ENCODE measurements at regions not wholly inside any gene's neighbourhood (a gene's known extent, or its start where the extent isn't known, plus 50 kb on each side); places are given as distances from the start of the nearest gene placed in this dataset.

DNA sequence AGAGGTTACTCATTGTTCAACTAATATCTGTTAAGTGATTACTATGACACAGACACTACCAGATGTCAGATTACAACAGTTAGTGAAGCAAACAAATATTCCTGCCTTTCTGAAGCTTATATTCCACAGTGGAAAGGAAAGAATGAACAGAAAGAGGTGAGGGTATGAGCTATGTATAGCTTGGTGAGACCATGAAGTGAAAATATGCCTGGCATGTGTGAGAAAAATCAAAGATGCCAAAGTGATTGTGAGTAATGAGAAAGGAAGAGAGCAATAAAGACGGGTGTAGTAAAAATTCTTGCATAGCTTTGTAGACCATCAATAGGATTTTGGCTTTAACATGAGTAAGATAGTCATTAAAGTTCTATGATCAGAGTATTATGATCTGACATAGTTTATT is 734.5 kb upstream of the NUDT12 start:
- no peak for DNase-seq (ENCODE audit: low spot score)
- Histone ChIP-seq H3K27ac (ENCODE audit: low read depth in 1 of 2, low read length in 2 of 2) (no peak overlapping the region), H3K27me3 (ENCODE audit: control insufficient read depth in 4 of 4, insufficient read depth in 4 of 4, low read length in 3 of 4) (no peaks in the 10 kb centered on the region), H3K4me3 (ENCODE audit: low read depth in 1 of 3, low read length in 3 of 3) (no peak overlapping the region), H3K9ac (ENCODE audit: low read depth in 1 of 2, low read length in 2 of 2) (no peak overlapping the region), H3K36me3 (ENCODE audit: control insufficient read depth in 4 of 4, insufficient read depth in 3 of 4, low read depth in 1 of 4, low read length in 3 of 4) (no peaks in the 10 kb centered on the region), H3K4me1 (ENCODE audit: control insufficient read depth in 4 of 4, insufficient read depth in 4 of 4, low read length in 3 of 4) (no peaks in the 10 kb centered on the region), H3K9me3 (ENCODE audit: control insufficient read depth in 4 of 4, low read length in 3 of 4) (no peaks in the 10 kb centered on the region)
- TF ChIP-seq, protein P1, sequence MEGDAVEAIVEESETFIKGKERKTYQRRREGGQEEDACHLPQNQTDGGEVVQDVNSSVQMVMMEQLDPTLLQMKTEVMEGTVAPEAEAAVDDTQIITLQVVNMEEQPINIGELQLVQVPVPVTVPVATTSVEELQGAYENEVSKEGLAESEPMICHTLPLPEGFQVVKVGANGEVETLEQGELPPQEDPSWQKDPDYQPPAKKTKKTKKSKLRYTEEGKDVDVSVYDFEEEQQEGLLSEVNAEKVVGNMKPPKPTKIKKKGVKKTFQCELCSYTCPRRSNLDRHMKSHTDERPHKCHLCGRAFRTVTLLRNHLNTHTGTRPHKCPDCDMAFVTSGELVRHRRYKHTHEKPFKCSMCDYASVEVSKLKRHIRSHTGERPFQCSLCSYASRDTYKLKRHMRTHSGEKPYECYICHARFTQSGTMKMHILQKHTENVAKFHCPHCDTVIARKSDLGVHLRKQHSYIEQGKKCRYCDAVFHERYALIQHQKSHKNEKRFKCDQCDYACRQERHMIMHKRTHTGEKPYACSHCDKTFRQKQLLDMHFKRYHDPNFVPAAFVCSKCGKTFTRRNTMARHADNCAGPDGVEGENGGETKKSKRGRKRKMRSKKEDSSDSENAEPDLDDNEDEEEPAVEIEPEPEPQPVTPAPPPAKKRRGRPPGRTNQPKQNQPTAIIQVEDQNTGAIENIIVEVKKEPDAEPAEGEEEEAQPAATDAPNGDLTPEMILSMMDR (IDR thresholded peaks at IDR 0.05; ENCODE audit: low read depth, low read length, missing input control), result no peak
- no peak for TF ChIP-seq HNF4A (conservative IDR thresholded peaks at IDR 0.05)
- no peak for TF ChIP-seq GABPA (IDR thresholded peaks at IDR 0.05 in 1 of 2, conservative IDR thresholded peaks at IDR 0.05 in 1 of 2)
- TF ChIP-seq, protein P2, sequence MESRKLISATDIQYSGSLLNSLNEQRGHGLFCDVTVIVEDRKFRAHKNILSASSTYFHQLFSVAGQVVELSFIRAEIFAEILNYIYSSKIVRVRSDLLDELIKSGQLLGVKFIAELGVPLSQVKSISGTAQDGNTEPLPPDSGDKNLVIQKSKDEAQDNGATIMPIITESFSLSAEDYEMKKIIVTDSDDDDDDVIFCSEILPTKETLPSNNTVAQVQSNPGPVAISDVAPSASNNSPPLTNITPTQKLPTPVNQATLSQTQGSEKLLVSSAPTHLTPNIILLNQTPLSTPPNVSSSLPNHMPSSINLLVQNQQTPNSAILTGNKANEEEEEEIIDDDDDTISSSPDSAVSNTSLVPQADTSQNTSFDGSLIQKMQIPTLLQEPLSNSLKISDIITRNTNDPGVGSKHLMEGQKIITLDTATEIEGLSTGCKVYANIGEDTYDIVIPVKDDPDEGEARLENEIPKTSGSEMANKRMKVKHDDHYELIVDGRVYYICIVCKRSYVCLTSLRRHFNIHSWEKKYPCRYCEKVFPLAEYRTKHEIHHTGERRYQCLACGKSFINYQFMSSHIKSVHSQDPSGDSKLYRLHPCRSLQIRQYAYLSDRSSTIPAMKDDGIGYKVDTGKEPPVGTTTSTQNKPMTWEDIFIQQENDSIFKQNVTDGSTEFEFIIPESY (IDR thresholded peaks at IDR 0.05), result no peak
- TF ChIP-seq, protein P3, sequence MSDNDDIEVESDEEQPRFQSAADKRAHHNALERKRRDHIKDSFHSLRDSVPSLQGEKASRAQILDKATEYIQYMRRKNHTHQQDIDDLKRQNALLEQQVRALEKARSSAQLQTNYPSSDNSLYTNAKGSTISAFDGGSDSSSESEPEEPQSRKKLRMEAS (IDR thresholded peaks at IDR 0.05), result no peak
- no peak for TF ChIP-seq FOXA1 (IDR thresholded peaks at IDR 0.05)
- no peak for TF ChIP-seq RAD21 (IDR thresholded peaks at IDR 0.05)
- TF ChIP-seq NR2F2 (IDR thresholded peaks at IDR 0.05), result no peak
- no peak for TF ChIP-seq YY1 (IDR thresholded peaks at IDR 0.05)
- TF ChIP-seq FOXA2 (IDR thresholded peaks at IDR 0.05), result no peak
- WGBS, result 38% methylated on average over 1 of the region's 1 CpG

DNA sequence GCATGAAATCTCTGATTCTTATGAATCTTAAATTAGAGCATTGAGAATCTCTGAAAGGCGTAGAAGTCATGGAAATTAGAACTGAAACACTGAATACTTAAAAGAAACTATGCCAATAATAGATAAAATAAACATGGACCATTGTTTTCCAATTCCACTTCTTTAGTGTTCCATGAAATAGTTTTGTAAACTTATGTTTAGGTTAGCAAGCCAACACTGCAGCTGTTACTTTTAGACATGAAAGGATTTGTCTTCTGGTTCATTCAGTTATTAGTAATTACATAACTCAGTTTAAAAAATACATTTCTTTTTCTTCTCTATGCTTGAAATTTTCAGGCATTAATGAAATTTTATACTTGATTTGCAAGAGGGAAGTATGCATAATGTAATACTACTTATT is 733.4 kb upstream of the NUDT12 start:
- Histone ChIP-seq H3K4me3 (ENCODE audit: low read depth in 1 of 3, low read length in 3 of 3) (no peak overlapping the region), H3K9me3 (ENCODE audit: control insufficient read depth in 4 of 4, low read length in 3 of 4) (no peaks in the 10 kb centered on the region), H3K4me1 (ENCODE audit: control insufficient read depth in 4 of 4, insufficient read depth in 4 of 4, low read length in 3 of 4) (no peaks in the 10 kb centered on the region), H3K27me3 (ENCODE audit: control insufficient read depth in 4 of 4, insufficient read depth in 4 of 4, low read length in 3 of 4) (no peaks in the 10 kb centered on the region), H3K36me3 (ENCODE audit: control insufficient read depth in 4 of 4, insufficient read depth in 3 of 4, low read depth in 1 of 4, low read length in 3 of 4) (no peaks in the 10 kb centered on the region), H3K27ac (ENCODE audit: low read depth in 1 of 2, low read length in 2 of 2) (no peak overlapping the region), H3K9ac (ENCODE audit: low read depth in 1 of 2, low read length in 2 of 2) (no peak overlapping the region)
- DNase-seq (ENCODE audit: low spot score), result no peak
- WGBS, result 55% methylated on average over 1 of the region's 1 CpG
- TF ChIP-seq, protein P3 (IDR thresholded peaks at IDR 0.05), result no peak
- TF ChIP-seq, protein P4, sequence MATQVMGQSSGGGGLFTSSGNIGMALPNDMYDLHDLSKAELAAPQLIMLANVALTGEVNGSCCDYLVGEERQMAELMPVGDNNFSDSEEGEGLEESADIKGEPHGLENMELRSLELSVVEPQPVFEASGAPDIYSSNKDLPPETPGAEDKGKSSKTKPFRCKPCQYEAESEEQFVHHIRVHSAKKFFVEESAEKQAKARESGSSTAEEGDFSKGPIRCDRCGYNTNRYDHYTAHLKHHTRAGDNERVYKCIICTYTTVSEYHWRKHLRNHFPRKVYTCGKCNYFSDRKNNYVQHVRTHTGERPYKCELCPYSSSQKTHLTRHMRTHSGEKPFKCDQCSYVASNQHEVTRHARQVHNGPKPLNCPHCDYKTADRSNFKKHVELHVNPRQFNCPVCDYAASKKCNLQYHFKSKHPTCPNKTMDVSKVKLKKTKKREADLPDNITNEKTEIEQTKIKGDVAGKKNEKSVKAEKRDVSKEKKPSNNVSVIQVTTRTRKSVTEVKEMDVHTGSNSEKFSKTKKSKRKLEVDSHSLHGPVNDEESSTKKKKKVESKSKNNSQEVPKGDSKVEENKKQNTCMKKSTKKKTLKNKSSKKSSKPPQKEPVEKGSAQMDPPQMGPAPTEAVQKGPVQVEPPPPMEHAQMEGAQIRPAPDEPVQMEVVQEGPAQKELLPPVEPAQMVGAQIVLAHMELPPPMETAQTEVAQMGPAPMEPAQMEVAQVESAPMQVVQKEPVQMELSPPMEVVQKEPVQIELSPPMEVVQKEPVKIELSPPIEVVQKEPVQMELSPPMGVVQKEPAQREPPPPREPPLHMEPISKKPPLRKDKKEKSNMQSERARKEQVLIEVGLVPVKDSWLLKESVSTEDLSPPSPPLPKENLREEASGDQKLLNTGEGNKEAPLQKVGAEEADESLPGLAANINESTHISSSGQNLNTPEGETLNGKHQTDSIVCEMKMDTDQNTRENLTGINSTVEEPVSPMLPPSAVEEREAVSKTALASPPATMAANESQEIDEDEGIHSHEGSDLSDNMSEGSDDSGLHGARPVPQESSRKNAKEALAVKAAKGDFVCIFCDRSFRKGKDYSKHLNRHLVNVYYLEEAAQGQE (IDR thresholded peaks at IDR 0.05), result no peak
- TF ChIP-seq EGR1 (IDR thresholded peaks at IDR 0.05; ENCODE audit: low read depth in 2 of 2) (no peak), FOXA1 (IDR thresholded peaks at IDR 0.05) (no peak), TAF1 (conservative IDR thresholded peaks at IDR 0.05) (no peak), SP1 (IDR thresholded peaks at IDR 0.05) (no peak), HNF4G (IDR thresholded peaks at IDR 0.05) (no peak), GABPA (IDR thresholded peaks at IDR 0.05 in 1 of 2, conservative IDR thresholded peaks at IDR 0.05 in 1 of 2) (no peak), NR2F2 (IDR thresholded peaks at IDR 0.05) (no peak), RAD21 (IDR thresholded peaks at IDR 0.05) (no peak), FOXA2 (IDR thresholded peaks at IDR 0.05) (no peak)
- TF ChIP-seq, protein P5, sequence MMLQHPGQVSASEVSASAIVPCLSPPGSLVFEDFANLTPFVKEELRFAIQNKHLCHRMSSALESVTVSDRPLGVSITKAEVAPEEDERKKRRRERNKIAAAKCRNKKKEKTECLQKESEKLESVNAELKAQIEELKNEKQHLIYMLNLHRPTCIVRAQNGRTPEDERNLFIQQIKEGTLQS (IDR thresholded peaks at IDR 0.05), result no peak
- TF ChIP-seq, protein P2 (IDR thresholded peaks at IDR 0.05), result no peak

All from liver (tissue), 8 donors.